ENCODE measurements at regions not wholly inside any gene's neighbourhood (a gene's known extent, or its start where the extent isn't known, plus 50 kb on each side); places are given as distances from the start of the nearest gene placed in this dataset.

DNA sequence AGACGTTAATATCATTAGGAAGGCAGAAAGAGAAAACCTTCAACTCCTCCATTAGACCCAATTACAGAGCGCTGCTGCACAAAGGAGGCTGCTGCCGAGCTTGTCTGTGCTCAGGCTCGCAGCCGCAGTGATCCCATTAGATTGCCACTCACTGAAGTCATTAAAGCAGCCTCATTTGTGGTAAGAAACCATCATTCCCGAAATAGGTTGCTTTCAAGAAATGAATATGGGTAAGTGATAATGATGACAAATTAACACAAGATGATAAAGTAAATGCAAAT, 137.2 kb downstream of the CAVIN4 start:
- Histone ChIP-seq H3K4me2 (ENCODE audit: low read depth, low read length) (no peak overlapping the region), H2AFZ (ENCODE audit: low read length) (no peak overlapping the region), H4K20me1 (ENCODE audit: insufficient read depth, low read length) (no peaks in the 10 kb centered on the region), H3K9ac (ENCODE audit: insufficient read depth, low read depth, low read length) (no peak overlapping the region), H3K9me3 (ENCODE audit: low read length) (peaks cover 15% of the 10 kb centered on the region; the same call in 1 of the 2 replicates), H3K27me3 (ENCODE audit: control insufficient read depth in 1 of 2, insufficient read depth in 2 of 2, low read length in 2 of 2) (no peaks in the 10 kb centered on the region), H3K4me3 (replicated peaks in 1 of 3; ENCODE audit: insufficient read depth in 1 of 3, low read depth in 2 of 3, low read length in 3 of 3) (no peak overlapping the region), H3K79me2 (ENCODE audit: insufficient read depth, low read length) (no peaks in the 10 kb centered on the region), H3K36me3 (replicated peaks in 1 of 2; ENCODE audit: control insufficient read depth in 1 of 2, insufficient read depth in 2 of 2, low read length in 2 of 2) (no peaks in the 10 kb centered on the region), H3K27ac (ENCODE audit: extremely low read length, insufficient read depth, low read length) (no peak overlapping the region), H3K4me1 (ENCODE audit: insufficient read depth, low read length) (no peaks in the 10 kb centered on the region)
- no TSS peak for BruUV-seq (replicated peaks)
- ChIA-PET CTCF (ENCODE audit: low intra/inter-chr PET ratio, low total read pairs) (interaction anchor here (1.6 to 3.1 kb wide), 2 partner anchors 520 to 596 kb away, joined by 12 to 22 read pairs; no protein-coding TSS in a partner anchor), POLR2A (no interaction called here)
- in situ Hi-C loops (cut with HindIII; ENCODE audit: extremely low pct_ligation_motif_present, low pct_unique_long_range_greater_than_20kb): loop anchor here (25.0 kb wide), 2 partner anchors 522 to 822 kb away; partner anchors contain the start of gene RNF20
- 39% methylated on average over 6 of the region's 6 CpGs for WGBS (ENCODE audit: low lambda C conversion rate)
- TF ChIP-seq ELF1 (CRISPR knock-in tag; IDR thresholded peaks at IDR 0.05): no peak
- no peak for TF ChIP-seq GTF3A (CRISPR knock-in tag; conservative IDR thresholded peaks at IDR 0.05)
- no peak for TF ChIP-seq RFXANK (CRISPR knock-in tag; IDR thresholded peaks at IDR 0.05)
- no peak for TF ChIP-seq MED1 (CRISPR knock-in tag; IDR thresholded peaks at IDR 0.05)
- no peak for TF ChIP-seq ZNF33A (CRISPR knock-in tag; IDR thresholded peaks at IDR 0.05; ENCODE audit: borderline replicate concordance)
- TF ChIP-seq, protein P1, sequence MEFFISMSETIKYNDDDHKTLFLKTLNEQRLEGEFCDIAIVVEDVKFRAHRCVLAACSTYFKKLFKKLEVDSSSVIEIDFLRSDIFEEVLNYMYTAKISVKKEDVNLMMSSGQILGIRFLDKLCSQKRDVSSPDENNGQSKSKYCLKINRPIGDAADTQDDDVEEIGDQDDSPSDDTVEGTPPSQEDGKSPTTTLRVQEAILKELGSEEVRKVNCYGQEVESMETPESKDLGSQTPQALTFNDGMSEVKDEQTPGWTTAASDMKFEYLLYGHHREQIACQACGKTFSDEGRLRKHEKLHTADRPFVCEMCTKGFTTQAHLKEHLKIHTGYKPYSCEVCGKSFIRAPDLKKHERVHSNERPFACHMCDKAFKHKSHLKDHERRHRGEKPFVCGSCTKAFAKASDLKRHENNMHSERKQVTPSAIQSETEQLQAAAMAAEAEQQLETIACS (CRISPR knock-in tag; IDR thresholded peaks at IDR 0.05): no peak
- TF ChIP-seq SP2 (CRISPR knock-in tag; IDR thresholded peaks at IDR 0.05): no peak
- TF ChIP-seq ZNF543 (CRISPR knock-in tag; IDR thresholded peaks at IDR 0.05): no peak
- FAIRE-seq: no peak
- intact Hi-C loops (cut with micrococcal nuclease; ENCODE audit: unreplicated experiment): no loop called here
- ATAC-seq: no peak
- DNase-seq (ENCODE audit: low spot score): no peak

DNA sequence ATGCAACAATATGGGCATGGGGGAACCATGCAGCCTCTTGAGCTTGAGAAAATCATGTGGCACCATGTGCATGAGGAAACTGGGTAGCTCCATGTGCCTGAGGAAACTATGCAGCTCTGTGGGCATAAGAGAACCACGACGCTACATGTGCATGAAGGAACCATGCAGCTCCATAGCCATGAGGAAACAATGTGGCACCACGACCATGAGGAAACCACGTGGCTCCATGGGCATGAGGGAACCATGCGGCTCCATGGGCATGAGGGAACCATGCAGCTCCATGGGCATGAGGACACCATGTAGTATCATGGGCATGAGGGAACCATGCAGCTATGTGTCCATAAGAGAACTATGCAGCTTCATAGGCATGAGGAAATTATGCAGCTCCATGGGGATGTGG, 140.8 kb downstream of the CAVIN4 start:
- BruUV-seq (replicated peaks): no TSS peak
- DNase-seq (ENCODE audit: low spot score) (no peak), FAIRE-seq (no peak), ATAC-seq (no peak)
- ChIA-PET POLR2A (no interaction called here), CTCF (ENCODE audit: low intra/inter-chr PET ratio, low total read pairs) (no interaction called here)
- Histone ChIP-seq H3K9me3 (ENCODE audit: low read length) (no peaks in the 10 kb centered on the region), H4K20me1 (ENCODE audit: insufficient read depth, low read length) (no peaks in the 10 kb centered on the region), H3K4me1 (ENCODE audit: insufficient read depth, low read length) (no peaks in the 10 kb centered on the region), H3K9ac (ENCODE audit: insufficient read depth, low read depth, low read length) (no peak overlapping the region), H3K36me3 (replicated peaks in 1 of 2; ENCODE audit: control insufficient read depth in 1 of 2, insufficient read depth in 2 of 2, low read length in 2 of 2) (no peaks in the 10 kb centered on the region), H3K27me3 (ENCODE audit: control insufficient read depth in 1 of 2, insufficient read depth in 2 of 2, low read length in 2 of 2) (no peaks in the 10 kb centered on the region), H3K4me2 (ENCODE audit: low read depth, low read length) (no peak overlapping the region), H3K27ac (ENCODE audit: extremely low read length, insufficient read depth, low read length) (no peak overlapping the region), H2AFZ (ENCODE audit: low read length) (no peak overlapping the region), H3K4me3 (replicated peaks in 1 of 3; ENCODE audit: insufficient read depth in 1 of 3, low read depth in 2 of 3, low read length in 3 of 3) (no peak overlapping the region), H3K79me2 (ENCODE audit: insufficient read depth, low read length) (no peaks in the 10 kb centered on the region)
- 30% methylated on average over 5 of the region's 5 CpGs for WGBS (ENCODE audit: low lambda C conversion rate)
- no peak for TF ChIP-seq XBP1 (CRISPR knock-in tag; IDR thresholded peaks at IDR 0.05)
- TF ChIP-seq ARHGAP35 (CRISPR knock-in tag; IDR thresholded peaks at IDR 0.05; ENCODE audit: borderline replicate concordance): no peak
- TF ChIP-seq MNT (IDR thresholded peaks at IDR 0.05): peak; percentile 95
- TF ChIP-seq ZNF788 (CRISPR knock-in tag; IDR thresholded peaks at IDR 0.05; ENCODE audit: borderline replicate concordance): no peak
- intact Hi-C loops (cut with micrococcal nuclease; ENCODE audit: unreplicated experiment) (no loop called here), in situ Hi-C loops (cut with HindIII; ENCODE audit: extremely low pct_ligation_motif_present, low pct_unique_long_range_greater_than_20kb) (loop anchor here (25.0 kb wide), 2 partner anchors 519 to 819 kb away; partner anchors contain the start of gene RNF20)

Measured in HepG2 (cell line).